HG03354 (cell line): ENCODE measurements at regions not wholly inside any gene's neighbourhood (a gene's known extent, or its start where the extent isn't known, plus 50 kb on each side); places are given as distances from the start of the nearest gene placed in this dataset.
"Not testable (repeated sequence)": the region's sequence is repeated elsewhere in the genome, so short reads cannot be mapped to it uniquely, and the experiment has no call there.

Experiments
- ATAC-seq: cut with Tn5 transposase; IDR thresholded peaks from one replicate; pipeline ENCODE4 v1.9.1; 2021; ENCODE audit warnings: mild to moderate bottlenecking; ENCODE audit not compliant: unreplicated experiment, poor library complexity, severe bottlenecking

DNA sequence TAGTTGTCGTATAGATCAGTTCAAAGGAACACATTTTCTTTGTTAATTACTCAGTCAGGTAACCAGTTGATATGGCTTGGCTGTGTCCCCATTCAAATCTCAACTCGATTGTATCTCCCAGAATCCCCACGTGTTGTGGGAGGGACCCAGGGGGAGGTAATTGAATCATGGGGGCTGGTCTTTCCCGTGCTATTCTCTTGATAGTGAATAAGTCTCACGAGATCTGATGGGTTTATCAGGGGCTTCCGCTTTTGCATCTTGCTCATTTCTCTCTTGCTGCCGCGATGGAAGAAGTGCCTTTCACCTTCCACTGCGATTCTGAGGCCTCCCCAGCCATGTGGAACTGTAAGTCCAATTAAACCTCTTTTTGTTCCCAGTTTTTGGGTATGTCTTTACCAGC, 58.2 kb upstream of the RALGPS2 start:
- not testable (repeated sequence) for ATAC-seq

- no peak for ATAC-seq
These were observed 52.6 kb upstream of the RALGPS2 start for GRCh38 chr1:178672434-178672833.

DNA sequence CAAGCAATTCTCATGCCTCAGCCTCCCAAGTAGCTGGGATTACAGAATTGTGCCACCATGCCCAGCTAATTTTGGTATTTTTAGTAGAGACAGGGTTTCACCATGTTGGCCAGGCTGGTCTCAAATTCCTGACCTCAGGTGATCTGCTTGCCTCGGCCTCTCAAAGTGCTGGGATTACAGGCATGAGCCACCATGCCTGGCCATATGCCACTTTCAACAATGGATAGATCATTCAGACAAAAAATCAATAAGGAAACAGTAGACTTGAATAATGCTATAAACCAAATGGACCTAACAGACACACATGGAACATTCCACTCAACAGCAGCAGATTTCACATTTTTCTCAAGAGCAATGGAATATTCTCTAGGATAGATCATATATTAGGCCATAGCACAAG, 50.5 kb upstream of the RALGPS2 start:
- not testable (repeated sequence) for ATAC-seq
